Coronary artery (tissue), 2 donors: ENCODE measurements at regions not wholly inside any gene's neighbourhood (a gene's known extent, or its start where the extent isn't known, plus 50 kb on each side); places are given as distances from the start of the nearest gene placed in this dataset.
"Not testable (repeated sequence)": the region's sequence is repeated elsewhere in the genome, so short reads cannot be mapped to it uniquely, and the experiment has no call there.

ENCODE experiments used
- DNase-seq: peaks from one replicate; pipeline ENCODE4 v3.0.0-alpha.2; 2017; ENCODE audit warnings: low spot score
- H3K27ac ChIP-seq, 2 donors: fragments of 200-600 bp; sonication (generic); one replicate each; pipeline ENCODE4 v1.5.1; 2016 to 2019
- H3K4me3 ChIP-seq: fragments of 200-600 bp; sonication (generic); 2 replicates; pipeline ENCODE4 v1.5.1; 2016; ENCODE audit warnings: mild to moderate bottlenecking, moderate library complexity
- TF ChIP-seq, protein P1 (sequence below): fragments of 200-600 bp; sonication (generic); IDR thresholded peaks from one replicate; pipeline ENCODE4 v1.5.1; 2019; ENCODE audit warnings: antibody characterized with exemption

DNA sequence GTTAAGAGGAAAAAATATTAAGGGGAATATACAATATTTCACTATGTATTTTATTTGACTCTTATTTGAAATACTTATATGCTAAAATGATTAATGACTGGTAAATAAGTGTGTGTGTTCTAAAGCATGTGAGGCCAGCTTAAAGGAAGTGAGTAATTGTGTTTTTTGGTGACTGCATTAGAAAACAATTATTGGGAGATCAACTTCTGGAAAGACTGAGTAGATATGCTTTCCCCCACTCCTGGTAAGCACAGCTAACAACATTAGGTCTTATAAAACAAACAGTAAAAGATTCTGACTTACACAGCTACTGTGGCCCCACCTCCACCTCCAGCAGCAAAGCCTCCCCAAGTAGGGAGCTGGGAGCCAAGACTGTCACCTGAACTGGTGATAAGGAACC lies 403.0 kb downstream of the SRGAP2C start:
- Histone ChIP-seq H3K4me3 (no peak overlapping the region), H3K27ac (no peak overlapping the region)
- DNase-seq = no peak
- TF ChIP-seq, protein P1, sequence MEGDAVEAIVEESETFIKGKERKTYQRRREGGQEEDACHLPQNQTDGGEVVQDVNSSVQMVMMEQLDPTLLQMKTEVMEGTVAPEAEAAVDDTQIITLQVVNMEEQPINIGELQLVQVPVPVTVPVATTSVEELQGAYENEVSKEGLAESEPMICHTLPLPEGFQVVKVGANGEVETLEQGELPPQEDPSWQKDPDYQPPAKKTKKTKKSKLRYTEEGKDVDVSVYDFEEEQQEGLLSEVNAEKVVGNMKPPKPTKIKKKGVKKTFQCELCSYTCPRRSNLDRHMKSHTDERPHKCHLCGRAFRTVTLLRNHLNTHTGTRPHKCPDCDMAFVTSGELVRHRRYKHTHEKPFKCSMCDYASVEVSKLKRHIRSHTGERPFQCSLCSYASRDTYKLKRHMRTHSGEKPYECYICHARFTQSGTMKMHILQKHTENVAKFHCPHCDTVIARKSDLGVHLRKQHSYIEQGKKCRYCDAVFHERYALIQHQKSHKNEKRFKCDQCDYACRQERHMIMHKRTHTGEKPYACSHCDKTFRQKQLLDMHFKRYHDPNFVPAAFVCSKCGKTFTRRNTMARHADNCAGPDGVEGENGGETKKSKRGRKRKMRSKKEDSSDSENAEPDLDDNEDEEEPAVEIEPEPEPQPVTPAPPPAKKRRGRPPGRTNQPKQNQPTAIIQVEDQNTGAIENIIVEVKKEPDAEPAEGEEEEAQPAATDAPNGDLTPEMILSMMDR = no peak

DNA sequence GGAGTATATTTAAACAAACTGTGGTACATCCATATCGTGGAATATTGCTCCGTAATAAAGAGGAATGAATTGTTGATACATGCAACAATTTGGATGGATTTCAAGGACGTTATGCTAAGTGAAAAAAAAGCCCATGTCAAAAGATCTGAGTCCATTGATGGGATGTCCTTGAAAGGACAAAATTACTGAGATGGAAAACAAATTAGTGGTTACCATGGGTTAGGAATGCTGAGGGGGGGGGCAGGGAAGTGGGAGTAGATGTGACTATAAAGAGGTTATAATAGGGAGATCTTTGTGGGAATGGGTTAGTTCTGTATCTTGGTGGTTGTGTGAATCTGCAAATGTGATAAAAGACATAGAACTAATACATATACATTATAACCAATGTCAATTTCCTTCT lies 409.3 kb downstream of the SRGAP2C start:
- TF ChIP-seq, protein P1 = no peak
- Histone ChIP-seq H3K27ac (no peak overlapping the region), H3K4me3 (no peak overlapping the region)
- DNase-seq = no peak

DNA sequence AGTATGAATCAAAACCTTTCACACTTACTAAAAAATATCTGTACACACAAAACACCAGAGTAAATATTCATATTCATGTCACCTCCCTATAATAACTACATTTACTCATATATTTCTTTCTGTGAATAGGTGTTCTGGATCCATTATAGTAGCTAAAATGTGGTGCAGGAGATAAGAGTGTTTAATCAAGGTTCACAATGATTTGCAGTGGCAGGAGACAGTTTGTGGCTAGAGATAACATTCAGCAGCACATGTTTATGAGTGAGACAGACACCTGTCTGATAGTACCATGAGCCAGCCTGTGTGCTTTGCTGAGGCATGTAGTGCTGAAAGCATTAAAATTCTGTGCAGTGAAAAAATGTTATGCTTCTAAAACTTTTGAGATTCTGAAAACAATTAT lies 410.3 kb downstream of the SRGAP2C start:
- TF ChIP-seq, protein P1 = no peak
- H3K4me3 ChIP-seq = no peak overlapping the region
- no peak overlapping the region for H3K27ac ChIP-seq
- no peak for DNase-seq

DNA sequence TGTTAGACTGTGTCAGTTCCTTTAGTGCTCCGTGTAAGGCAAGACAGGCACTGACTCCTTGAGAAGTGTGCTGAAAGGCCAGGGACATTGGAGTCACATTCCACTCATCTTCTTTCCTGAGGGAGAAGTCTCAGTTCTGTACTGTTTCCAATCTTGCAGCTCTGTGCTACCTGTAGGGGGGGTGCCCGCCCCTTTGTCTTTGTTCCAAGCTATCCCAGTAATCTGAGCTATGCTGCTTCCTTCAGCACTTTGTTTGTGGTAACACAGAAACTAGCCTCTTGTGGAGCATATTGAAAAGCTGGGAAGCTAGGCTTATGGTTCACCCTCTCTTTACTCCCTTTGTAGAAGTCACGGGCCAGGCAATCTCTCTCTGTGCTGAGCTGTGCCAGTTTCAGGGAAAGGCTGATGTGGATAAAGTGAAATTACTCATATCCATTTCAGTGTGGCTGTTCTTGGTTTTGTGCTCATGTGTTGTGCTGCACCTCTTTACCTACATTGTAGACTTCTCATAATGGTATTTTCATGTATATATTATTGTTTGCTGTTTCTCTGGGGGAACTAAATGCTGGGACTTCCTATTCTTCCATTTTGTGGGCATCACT lies 420.2 kb downstream of the SRGAP2C start:
- not testable (repeated sequence) for DNase-seq, H3K27ac ChIP-seq, H3K4me3 ChIP-seq

DNA sequence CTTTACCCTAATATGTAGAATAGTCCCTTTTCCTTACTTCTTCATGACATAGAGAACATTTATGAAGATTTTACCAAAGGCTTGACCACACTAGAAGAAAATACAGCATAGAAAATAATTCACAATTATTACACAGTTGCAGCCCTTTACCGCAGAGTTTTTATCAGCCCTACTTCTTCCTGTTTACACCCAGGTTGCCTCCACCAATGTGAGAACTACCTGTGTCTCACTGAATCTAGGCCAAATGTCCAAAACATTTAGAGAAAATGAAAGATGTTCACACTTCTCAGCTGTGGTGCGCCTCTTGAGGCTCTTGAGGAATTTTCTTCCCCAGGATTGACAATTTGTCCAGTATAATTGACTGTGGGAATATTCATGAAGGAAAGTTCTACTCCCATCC lies 422.7 kb downstream of the SRGAP2C start:
- H3K4me3 ChIP-seq, H3K27ac ChIP-seq, DNase-seq: not testable (repeated sequence)
